Natural killer cell (primary cell): ENCODE measurements at regions not wholly inside any gene's neighbourhood (a gene's known extent, or its start where the extent isn't known, plus 50 kb on each side); places are given as distances from the start of the nearest gene placed in this dataset.

ENCODE experiments used
- ATAC-seq, 3 donors: fragments of 150-1000 bp in 2 of 3; fragments of 200-7000 bp in 1 of 3; cut with Tn5 transposase; 1 replicate in 1 of 3; 2 replicates in 2 of 3; pipeline ENCODE4 v1.10.0; 2021; ENCODE audit warnings: mild to moderate bottlenecking in 2 of 3, moderate library complexity in 2 of 3
- DNase-seq, 2 donors: peaks; one replicate each; pipeline versions ENCODE4 v3.0.0 to v3.0.0-alpha.2; 2013 to 2021; ENCODE audit warnings: mixed read lengths in 1 of 2
- H3K27ac ChIP-seq: one replicate; pipeline ENCODE4 v1.5.1; 2013; ENCODE audit warnings: mild to moderate bottlenecking, low read length
- H3K27me3 ChIP-seq: one replicate; pipeline ENCODE4 v1.6.1; 2013; ENCODE audit warnings: low read length; ENCODE audit not compliant: control insufficient read depth, insufficient read depth
- H3K36me3 ChIP-seq: one replicate; pipeline ENCODE4 v1.6.1; 2013; ENCODE audit warnings: low read length; ENCODE audit not compliant: control insufficient read depth, insufficient read depth
- H3K4me1 ChIP-seq: one replicate; pipeline ENCODE4 v1.6.1; 2013; ENCODE audit warnings: low read length; ENCODE audit not compliant: control insufficient read depth, insufficient read depth
- H3K4me3 ChIP-seq: one replicate; pipeline ENCODE4 v1.5.1; 2013; ENCODE audit warnings: low read length
- H3K9me3 ChIP-seq: one replicate; pipeline ENCODE4 v1.6.1; 2013; ENCODE audit warnings: low read length; ENCODE audit not compliant: control insufficient read depth, insufficient read depth
- H3K27ac Mint-ChIP-seq, 2 donors: one replicate each; pipeline ENCODE4 v1.8.0; 2022; ENCODE audit warnings: mild to moderate bottlenecking in 2 of 2, mixed read lengths in 2 of 2, moderate library complexity in 1 of 2
- H3K27me3 Mint-ChIP-seq, 2 donors: one replicate each; pipeline ENCODE4 v1.8.0; 2022; ENCODE audit warnings: low read depth in 2 of 2, mixed read lengths in 2 of 2
- H3K36me3 Mint-ChIP-seq: one replicate; pipeline ENCODE4 v1.8.0; 2022; ENCODE audit warnings: mixed read lengths
- H3K4me1 Mint-ChIP-seq, 2 donors: one replicate each; pipeline ENCODE4 v1.8.0; 2022; ENCODE audit warnings: mixed read lengths in 2 of 2
- H3K4me3 Mint-ChIP-seq: one replicate; pipeline ENCODE4 v1.8.0; 2022; ENCODE audit warnings: mild to moderate bottlenecking, moderate library complexity, mixed read lengths
- H3K9me3 Mint-ChIP-seq, 2 donors: one replicate each; pipeline ENCODE4 v1.8.0; 2022; ENCODE audit warnings: mixed read lengths in 2 of 2
- WGBS: methylation state at CpG from one replicate; pipeline ENCODE4 v1.1.7; 2013; ENCODE audit warnings: missing lambda C conversion rate; ENCODE audit not compliant: insufficient coverage; 5-methylcytosine and 5-hydroxymethylcytosine counted together
- intact Hi-C: fragments of 100-400 bp; cut with micrococcal nuclease; formaldehyde crosslinking; loops from one replicate; pipeline ENCODE4 v1.14.2; 2022
- TF ChIP-seq, protein P1 (sequence below): fragments of 200-600 bp; IDR thresholded peaks from one replicate; pipeline ENCODE4 v1.8.0; 2022; ENCODE audit warnings: antibody characterized with exemption

DNA sequence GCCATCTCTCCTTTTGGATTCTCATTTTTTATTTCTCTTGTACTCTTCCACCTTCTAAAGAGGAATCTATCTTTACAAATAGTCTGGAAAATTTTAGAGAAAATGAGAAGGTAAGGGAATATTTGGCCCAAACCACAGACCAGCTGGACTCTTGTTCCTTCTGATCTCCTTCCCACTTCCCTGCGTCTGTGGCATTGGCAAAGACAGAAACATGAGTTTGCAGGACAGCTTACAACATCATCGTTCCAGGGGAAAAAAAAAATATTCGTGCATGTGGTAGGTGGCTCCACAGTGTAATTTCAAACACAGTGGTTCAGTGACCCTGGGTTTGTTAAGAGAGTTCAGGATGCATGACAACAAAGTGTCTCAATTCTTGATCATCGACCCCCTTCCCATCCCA lies 755.0 kb downstream of the DNAH5 start:
- whole genome bisulfite sequencing = 40% methylated on average over 4 of the region's 4 CpGs
- DNase-seq (no peak), ATAC-seq (no peak)
- Histone ChIP-seq H3K27ac (no peak overlapping the region), H3K4me3 (no peak overlapping the region), H3K9me3 (no peaks in the 10 kb centered on the region), H3K36me3 (no peaks in the 10 kb centered on the region), H3K27me3 (no peaks in the 10 kb centered on the region), H3K4me1 (no peaks in the 10 kb centered on the region)
- Mint-ChIP-seq H3K9me3 (peaks cover 4 to 6% of the 10 kb centered on the region in 2 donors), H3K27me3 (no peaks in the 10 kb centered on the region), H3K4me1 (no peaks in the 10 kb centered on the region), H3K4me3 (no peak overlapping the region), H3K36me3 (no peaks in the 10 kb centered on the region), H3K27ac (no peak overlapping the region)
- TF ChIP-seq, protein P1, sequence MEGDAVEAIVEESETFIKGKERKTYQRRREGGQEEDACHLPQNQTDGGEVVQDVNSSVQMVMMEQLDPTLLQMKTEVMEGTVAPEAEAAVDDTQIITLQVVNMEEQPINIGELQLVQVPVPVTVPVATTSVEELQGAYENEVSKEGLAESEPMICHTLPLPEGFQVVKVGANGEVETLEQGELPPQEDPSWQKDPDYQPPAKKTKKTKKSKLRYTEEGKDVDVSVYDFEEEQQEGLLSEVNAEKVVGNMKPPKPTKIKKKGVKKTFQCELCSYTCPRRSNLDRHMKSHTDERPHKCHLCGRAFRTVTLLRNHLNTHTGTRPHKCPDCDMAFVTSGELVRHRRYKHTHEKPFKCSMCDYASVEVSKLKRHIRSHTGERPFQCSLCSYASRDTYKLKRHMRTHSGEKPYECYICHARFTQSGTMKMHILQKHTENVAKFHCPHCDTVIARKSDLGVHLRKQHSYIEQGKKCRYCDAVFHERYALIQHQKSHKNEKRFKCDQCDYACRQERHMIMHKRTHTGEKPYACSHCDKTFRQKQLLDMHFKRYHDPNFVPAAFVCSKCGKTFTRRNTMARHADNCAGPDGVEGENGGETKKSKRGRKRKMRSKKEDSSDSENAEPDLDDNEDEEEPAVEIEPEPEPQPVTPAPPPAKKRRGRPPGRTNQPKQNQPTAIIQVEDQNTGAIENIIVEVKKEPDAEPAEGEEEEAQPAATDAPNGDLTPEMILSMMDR = no peak
- intact Hi-C loops = no loop called here

DNA sequence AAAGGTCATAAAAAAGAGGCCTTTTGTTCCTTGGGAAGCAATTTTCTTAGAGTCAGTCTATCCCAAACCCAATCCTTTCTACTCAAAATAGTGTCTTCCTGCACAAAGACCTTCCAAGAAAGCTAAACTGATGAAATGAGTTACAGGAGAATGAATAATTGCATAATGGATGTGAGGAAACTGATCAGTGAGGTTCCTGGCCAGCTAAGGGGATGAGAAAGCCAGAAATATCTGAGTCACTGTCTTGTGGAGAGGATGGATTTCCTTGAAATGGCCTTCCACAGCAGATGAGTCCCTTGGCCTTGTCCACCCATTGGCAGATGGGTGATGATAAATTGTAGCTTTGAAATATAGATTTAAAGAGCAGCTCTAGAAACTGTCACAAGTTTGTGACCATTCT lies 756.1 kb downstream of the DNAH5 start:
- Mint-ChIP-seq H3K4me1 (no peaks in the 10 kb centered on the region), H3K4me3 (no peak overlapping the region), H3K27me3 (no peaks in the 10 kb centered on the region), H3K9me3 (peaks cover 4% of the 10 kb centered on the region in 2 donors), H3K36me3 (no peaks in the 10 kb centered on the region), H3K27ac (no peak overlapping the region)
- Histone ChIP-seq H3K4me1 (no peaks in the 10 kb centered on the region), H3K9me3 (no peaks in the 10 kb centered on the region), H3K27me3 (no peaks in the 10 kb centered on the region), H3K36me3 (no peaks in the 10 kb centered on the region), H3K27ac (no peak overlapping the region), H3K4me3 (no peak overlapping the region)
- no peak for DNase-seq
- intact Hi-C loops = no loop called here
- TF ChIP-seq, protein P1 = no peak
- ATAC-seq = no peak

DNA sequence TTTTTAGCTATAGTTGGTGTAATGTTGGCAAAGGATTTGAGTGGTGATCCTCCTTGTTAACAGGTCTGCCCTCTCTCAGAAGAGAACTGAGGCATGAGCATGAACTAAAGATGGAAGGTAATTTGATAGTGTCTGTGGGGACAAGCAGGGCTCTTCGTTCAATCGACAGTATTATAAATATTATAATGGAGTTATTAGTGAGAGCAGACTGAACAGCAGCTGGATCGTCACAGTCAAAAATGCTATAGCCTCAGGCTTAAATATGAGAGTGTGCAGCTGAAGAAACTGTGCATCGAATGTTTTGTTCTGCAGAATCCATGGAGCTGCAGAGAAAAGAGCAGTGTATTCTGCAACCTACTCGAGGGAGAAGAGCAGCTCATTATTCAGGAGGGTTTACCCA lies 757.3 kb downstream of the DNAH5 start:
- intact Hi-C loops = no loop called here
- TF ChIP-seq, protein P1 = no peak
- H3K27me3 Mint-ChIP-seq = no peaks in the 10 kb centered on the region
- no peaks in the 10 kb centered on the region for H3K9me3 ChIP-seq
- H3K36me3 Mint-ChIP-seq = no peaks in the 10 kb centered on the region
- WGBS = 85% methylated on average over 5 of the region's 5 CpGs
- no peak overlapping the region for H3K4me3 ChIP-seq
- no peak overlapping the region for H3K27ac ChIP-seq
- H3K4me3 Mint-ChIP-seq = no peak overlapping the region
- no peaks in the 10 kb centered on the region for H3K36me3 ChIP-seq
- DNase-seq (no peak), ATAC-seq (no peak)
- H3K27ac Mint-ChIP-seq = no peak overlapping the region
- no peaks in the 10 kb centered on the region for H3K27me3 ChIP-seq
- H3K4me1 Mint-ChIP-seq = no peaks in the 10 kb centered on the region
- no peaks in the 10 kb centered on the region for H3K4me1 ChIP-seq
- H3K9me3 Mint-ChIP-seq = peaks cover 4 to 7% of the 10 kb centered on the region in 2 donors

DNA sequence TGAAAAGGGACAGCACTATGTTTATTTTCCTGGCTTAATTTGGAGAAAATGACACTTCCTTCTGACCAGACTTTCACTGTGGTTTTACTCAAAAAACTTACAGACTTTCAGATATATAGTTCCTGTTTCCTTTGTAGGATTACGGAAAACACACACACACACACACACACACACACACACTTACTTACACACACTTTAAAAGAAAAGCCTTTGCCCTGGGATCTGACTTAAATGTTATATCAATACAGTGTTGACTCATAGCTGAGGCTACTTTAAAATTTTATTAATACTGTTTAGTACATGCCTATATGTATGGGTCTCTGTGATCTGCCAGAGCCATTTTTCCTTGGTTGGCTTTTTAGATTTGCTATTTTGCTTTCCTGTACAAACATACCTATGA lies 758.3 kb downstream of the DNAH5 start:
- no peaks in the 10 kb centered on the region for H3K36me3 ChIP-seq
- H3K4me1 Mint-ChIP-seq = no peaks in the 10 kb centered on the region

More for the DNA sequence above, 758.3 kb downstream of the DNAH5 start:
- Histone ChIP-seq H3K27me3 (no peaks in the 10 kb centered on the region), H3K4me3 (no peak overlapping the region), H3K4me1 (no peaks in the 10 kb centered on the region), H3K9me3 (no peaks in the 10 kb centered on the region), H3K27ac (no peak overlapping the region)
- Mint-ChIP-seq H3K4me3 (no peak overlapping the region), H3K9me3 (peaks cover 2 to 6% of the 10 kb centered on the region in 2 donors), H3K27ac (no peak overlapping the region), H3K27me3 (no peaks in the 10 kb centered on the region), H3K36me3 (no peaks in the 10 kb centered on the region)
- intact Hi-C loops = no loop called here
- WGBS = 0% methylated on average over 1 of the region's 1 CpG
- DNase-seq (no peak), ATAC-seq (no peak)
- TF ChIP-seq, protein P1 = no peak
